ENCODE measurements at regions not wholly inside any gene's neighbourhood (a gene's known extent, or its start where the extent isn't known, plus 50 kb on each side); places are given as distances from the start of the nearest gene placed in this dataset.

- H3K9me3 ChIP-seq (ENCODE audit: insufficient read depth in 2 of 2, low read depth in 1 of 2, low read length in 1 of 2): no peaks in the 10 kb centered on the region
- WGBS, 2 experiments (ENCODE audit: extremely low coverage in 1 of 2, insufficient coverage in 1 of 2, insufficient read length in 1 of 2, insufficient replicate concordance in 2 of 2, low coverage in 1 of 2, low lambda C conversion rate in 2 of 2, missing lambda C conversion rate in 1 of 2): 90% methylated on average over 4 of the region's 4 CpGs; no CpG with 5 or more reads in 1 of the 2 experiments
- no peak for TF ChIP-seq CHD7 (IDR thresholded peaks at IDR 0.05; ENCODE audit: insufficient replicate concordance, low read length)
These were observed 265.4 kb upstream of the KCNMB2 start for GRCh38 chr3:178270838-178271237.

More at GRCh38 chr3:178270838-178271237, 265.4 kb upstream of the KCNMB2 start:
- Histone ChIP-seq H4K8ac (ENCODE audit: extremely low read depth, insufficient read depth, low read length) (no peak overlapping the region), H3K4me3 (ENCODE audit: extremely low read depth in 1 of 4, insufficient read depth in 2 of 4, low read depth in 3 of 4, low read length in 4 of 4) (no peak overlapping the region), H4K5ac (ENCODE audit: insufficient read length, low read depth, low read length) (no peak overlapping the region), H2BK5ac (ENCODE audit: low read depth, low read length) (no peak overlapping the region), H2BK20ac (ENCODE audit: low read length) (no peak overlapping the region), H2BK120ac (replicated peaks; ENCODE audit: low read depth, low read length) (no peak overlapping the region), H2BK15ac (ENCODE audit: low read length) (no peak overlapping the region), H3K18ac (ENCODE audit: extremely low read depth, low read length) (0 out of 2 replicates have a peak overlapping the region, but pooled peaks have one; percentile 4), H3K79me2 (ENCODE audit: control insufficient read depth in 1 of 2, insufficient read depth in 2 of 2, low read length in 2 of 2) (no peaks in the 10 kb centered on the region), H3K27me3 (replicated peaks in 1 of 4; ENCODE audit: control insufficient read depth in 3 of 4, extremely low read depth in 1 of 4, insufficient read depth in 3 of 4, low read length in 3 of 4) (peaks cover 0 to 1% (median 0%) of the 10 kb centered on the region in 4 experiments; a peak in 1 of 7 replicates), H3K4ac (replicated peaks; ENCODE audit: insufficient read length, low read depth, low read length) (no peak overlapping the region), H3K4me2 (ENCODE audit: insufficient read depth in 1 of 2, low read depth in 2 of 2, low read length in 2 of 2) (no peak overlapping the region), H4K20me1 (replicated peaks in 1 of 2; ENCODE audit: control insufficient read depth in 1 of 2, insufficient read depth in 2 of 2, low read length in 2 of 2) (no peaks in the 10 kb centered on the region), H4K91ac (replicated peaks; ENCODE audit: insufficient read length, low read length) (no peak overlapping the region), H3K4me1 (replicated peaks in 1 of 4; ENCODE audit: control insufficient read depth in 3 of 4, insufficient read depth in 4 of 4, low read length in 3 of 4) (no peaks in the 10 kb centered on the region), H3K36me3 (ENCODE audit: control insufficient read depth in 2 of 4, insufficient read depth in 4 of 4, low read length in 3 of 4) (no peaks in the 10 kb centered on the region), H3K9ac (replicated peaks in 1 of 4; ENCODE audit: extremely low read depth in 1 of 4, low read depth in 3 of 4, low read length in 3 of 4) (no peak overlapping the region), H3K14ac (ENCODE audit: insufficient read length) (no peak overlapping the region), H3K27ac (ENCODE audit: low read depth, low read length) (no peak overlapping the region), H2AK5ac (ENCODE audit: low read depth, low read length) (no peak overlapping the region), H2AFZ (ENCODE audit: low read length) (no peak overlapping the region), H3K23ac (ENCODE audit: insufficient read length) (no peak overlapping the region), H3K56ac (replicated peaks; ENCODE audit: insufficient read length, low read depth, low read length) (no peak overlapping the region), H3K23me2 (ENCODE audit: low read depth, low read length) (no peaks in the 10 kb centered on the region), H3K79me1 (ENCODE audit: low read depth, low read length) (no peaks in the 10 kb centered on the region), H2BK12ac (ENCODE audit: low read depth, low read length) (no peak overlapping the region)
- ChIA-PET CTCF (ENCODE audit: partially characterized antibody) (no interaction called here), POLR2A (ENCODE audit: partially characterized antibody) (no interaction called here)
- DNase-seq (ENCODE audit: low read depth in 1 of 2, low spot score in 2 of 2) (no peak), FAIRE-seq (no peak)
